GM12801 (cell line): ENCODE measurements at regions not wholly inside any gene's neighbourhood (a gene's known extent, or its start where the extent isn't known, plus 50 kb on each side); places are given as distances from the start of the nearest gene placed in this dataset.

Experiments
- CTCF ChIP-seq: IDR thresholded peaks from one replicate; pipeline ENCODE4 v1.5.1; 2011; ENCODE audit warnings: control low read depth; ENCODE audit not compliant: insufficient read length; ENCODE audit errors: extremely low read depth

- TF ChIP-seq CTCF = no peak
Measured at GRCh38 chr14:22513066-22513812, 75.8 kb downstream of the DAD1 start.

- no peak for TF ChIP-seq CTCF
Measured at GRCh38 chr14:22512106-22512814, 76.8 kb downstream of the DAD1 start.

GRCh38 chr14:22510527-22511110 lies 78.4 kb downstream of the DAD1 start:
- no peak for TF ChIP-seq CTCF

GRCh38 chr14:22509751-22510300 lies 79.2 kb downstream of the DAD1 start:
- no peak for TF ChIP-seq CTCF

- TF ChIP-seq CTCF = no peak
Measured at GRCh38 chr14:22509036-22509709, 79.9 kb downstream of the DAD1 start.

GRCh38 chr14:22508662-22509035 lies 80.4 kb downstream of the DAD1 start:
- TF ChIP-seq CTCF = no peak

GRCh38 chr14:22508150-22508457 lies 80.9 kb downstream of the DAD1 start:
- no peak for TF ChIP-seq CTCF
